ENCODE measurements at regions not wholly inside any gene's neighbourhood (a gene's known extent, or its start where the extent isn't known, plus 50 kb on each side); places are given as distances from the start of the nearest gene placed in this dataset.

DNA sequence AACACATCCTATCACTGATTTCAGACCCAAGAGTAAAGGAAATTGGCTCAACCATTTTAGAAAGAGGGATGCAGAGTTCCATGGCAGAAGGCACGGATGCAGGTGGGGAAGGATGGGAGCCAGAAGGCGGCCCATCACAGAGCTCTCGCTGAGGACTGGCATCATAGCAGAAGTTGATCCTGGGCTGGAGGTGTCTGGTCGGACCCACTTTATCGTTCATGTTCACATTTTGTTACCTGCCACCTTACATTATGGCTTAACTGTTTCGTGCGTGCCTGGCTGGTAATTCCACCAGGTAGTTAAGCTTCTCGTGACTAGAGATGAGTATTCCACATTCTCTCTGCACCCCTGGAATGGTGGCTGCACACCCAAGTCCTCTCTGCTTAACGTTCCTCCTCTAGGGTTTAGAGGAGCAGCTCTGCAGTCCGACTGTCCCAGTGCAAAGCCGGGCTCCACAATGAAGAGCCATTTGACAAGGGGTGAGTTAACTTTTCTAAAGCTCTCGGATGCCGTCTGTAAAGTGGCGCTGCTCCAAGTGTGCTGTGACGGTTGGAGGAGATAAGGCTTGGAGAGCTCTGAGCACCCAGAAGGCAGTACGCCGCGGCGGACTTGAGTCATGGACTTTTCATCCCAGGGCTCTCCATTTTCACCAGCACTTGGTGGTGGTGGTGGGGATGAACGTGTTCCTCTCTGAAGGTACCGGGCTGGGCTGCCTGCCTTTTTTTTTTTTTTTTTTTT lies 157.1 kb upstream of the SHH start:
- TF ChIP-seq CTCF (conservative IDR thresholded peaks at IDR 0.05; ENCODE audit: low read depth in 2 of 2) (no peak), STAT1 (IDR thresholded peaks at IDR 0.05; ENCODE audit: unreplicated experiment) (no peak), POLR2AphosphoS5 (IDR thresholded peaks at IDR 0.05; ENCODE audit: low read depth) (no peak)

Measured in GM23338 (cell line).